PC-9 (cell line): ENCODE measurements at regions not wholly inside any gene's neighbourhood (a gene's known extent, or its start where the extent isn't known, plus 50 kb on each side); places are given as distances from the start of the nearest gene placed in this dataset.

Experiments used
- CTCF ChIP-seq: fragments of 200-600 bp; sonication (generic); conservative IDR thresholded peaks from 2 replicates; pipeline ENCODE4 v1.6.1; 2017; ENCODE audit warnings: mixed run types, antibody characterized with exemption, mild to moderate bottlenecking, moderate library complexity
- EZH2 ChIP-seq: fragments of 200-600 bp; sonication (generic); IDR thresholded peaks from 2 replicates; pipeline ENCODE4 v1.8.0; 2017; ENCODE audit warnings: antibody characterized with exemption, low read depth

GRCh38 chr12:17810399-17810798 is 279.6 kb downstream of the RERGL start:
- TF ChIP-seq CTCF (no peak), EZH2 (no peak)
